Left ventricle myocardium superior (tissue), 1 donor: ENCODE measurements at regions not wholly inside any gene's neighbourhood (a gene's known extent, or its start where the extent isn't known, plus 50 kb on each side); places are given as distances from the start of the nearest gene placed in this dataset.
"Not testable (repeated sequence)": the region's sequence is repeated elsewhere in the genome, so short reads cannot be mapped to it uniquely, and the experiment has no call there.

ENCODE experiments used
- ATAC-seq: fragments of 200-7000 bp; cut with Tn5 transposase; one replicate; pipeline ENCODE4 v1.9.1; 2020; ENCODE audit warnings: mild to moderate bottlenecking, moderate library complexity
- DNase-seq: peaks from one replicate; pipeline ENCODE4 v3.0.0-alpha.2; 2020
- intact Hi-C: fragments of 100-400 bp; cut with micrococcal nuclease; formaldehyde crosslinking; loops from one replicate; pipeline ENCODE4 v1.11.0; 2022
- donor health status: DM: no; HTN: yes; CAD: no; lungs with severe emphysema.

- ATAC-seq (no peak), DNase-seq (no peak)
- intact Hi-C loops: no loop called here
These were observed 51.6 kb downstream of the RESF1 start for GRCh38 chr12:32010631-32011336.

- ATAC-seq: no peak
- intact Hi-C loops: no loop called here
These were observed 53.1 kb downstream of the RESF1 start for GRCh38 chr12:32012249-32012785.

GRCh38 chr12:32015036-32015435 lies 55.8 kb downstream of the RESF1 start:
- intact Hi-C loops: no loop called here
- DNase-seq (no peak), ATAC-seq (no peak)

More at GRCh38 chr12:32012249-32012785, 53.1 kb downstream of the RESF1 start:
- no peak for DNase-seq

- DNase-seq (no peak), ATAC-seq (no peak)
- intact Hi-C loops: no loop called here
These were observed 57.7 kb downstream of the RESF1 start for GRCh38 chr12:32016680-32017482.

GRCh38 chr12:32021346-32021773 lies 62.1 kb downstream of the RESF1 start:
- ATAC-seq (no peak), DNase-seq (no peak)
- intact Hi-C loops: no loop called here

GRCh38 chr12:32022387-32022786 lies 63.2 kb downstream of the RESF1 start:
- ATAC-seq, intact Hi-C loops, DNase-seq: not testable (repeated sequence)

- DNase-seq, intact Hi-C loops, ATAC-seq: not testable (repeated sequence)
These were observed 64.6 kb downstream of the RESF1 start for GRCh38 chr12:32023861-32024260.

- DNase-seq (no peak), ATAC-seq (no peak)
- intact Hi-C loops: no loop called here
These were observed 65.8 kb downstream of the RESF1 start for GRCh38 chr12:32024884-32025592.

GRCh38 chr12:32025906-32026305 lies 66.7 kb downstream of the RESF1 start:
- ATAC-seq (no peak), DNase-seq (no peak)
- intact Hi-C loops: no loop called here

- DNase-seq (no peak), ATAC-seq (no peak)
- intact Hi-C loops: no loop called here
These were observed 68.6 kb downstream of the RESF1 start for GRCh38 chr12:32027684-32028365.

GRCh38 chr12:32030151-32030550 lies 70.9 kb downstream of the RESF1 start:
- DNase-seq: no peak
- intact Hi-C loops: no loop called here
- no peak for ATAC-seq

GRCh38 chr12:32030676-32031075 lies 71.5 kb downstream of the RESF1 start:
- no peak for DNase-seq
- intact Hi-C loops: no loop called here
- no peak for ATAC-seq

GRCh38 chr12:32031109-32031508 lies 71.9 kb downstream of the RESF1 start:
- no peak for DNase-seq

GRCh38 chr12:32032205-32032810 lies 73.1 kb downstream of the RESF1 start:
- intact Hi-C loops: no loop called here
- ATAC-seq (no peak), DNase-seq (no peak)

More at GRCh38 chr12:32031109-32031508, 71.9 kb downstream of the RESF1 start:
- intact Hi-C loops: no loop called here
- peak; percentile 53 for ATAC-seq

GRCh38 chr12:32033406-32033805 lies 73.2 kb upstream of the BICD1 start:
- DNase-seq: no peak
- no peak for ATAC-seq
- intact Hi-C loops: no loop called here

- no peak for ATAC-seq
- DNase-seq: no peak
- intact Hi-C loops: no loop called here
These were observed 72.6 kb upstream of the BICD1 start for GRCh38 chr12:32034045-32034444.

- no peak for ATAC-seq
These were observed 70.0 kb upstream of the BICD1 start for GRCh38 chr12:32036477-32037263.

GRCh38 chr12:32039347-32039746 lies 67.3 kb upstream of the BICD1 start:
- ATAC-seq (peak; percentile 55), DNase-seq (peak; percentile 56)
- intact Hi-C loops: no loop called here

More at GRCh38 chr12:32036477-32037263, 70.0 kb upstream of the BICD1 start:
- DNase-seq: no peak
- intact Hi-C loops: no loop called here
